Fibroblast of the conjunctiva (primary cell): ENCODE measurements at regions not wholly inside any gene's neighbourhood (a gene's known extent, or its start where the extent isn't known, plus 50 kb on each side); places are given as distances from the start of the nearest gene placed in this dataset.

Source experiments
- DNase-seq: peaks from one replicate; pipeline ENCODE4 v3.0.0-alpha.2; 2010; ENCODE audit warnings: low read depth

- no peak for DNase-seq
Observed at GRCh38 chr12:45102818-45103217, 51.9 kb upstream of the DBX2 start.

- DNase-seq: no peak
Observed at GRCh38 chr12:45105996-45106395, 55.1 kb upstream of the DBX2 start.

- no peak for DNase-seq
Observed at GRCh38 chr12:45112306-45112705, 61.4 kb upstream of the DBX2 start.

- no peak for DNase-seq
Observed at GRCh38 chr12:45121224-45121623, 70.3 kb upstream of the DBX2 start.

- DNase-seq: peak; percentile 31
Observed at GRCh38 chr12:45122768-45123380, 72.0 kb upstream of the DBX2 start.

GRCh38 chr12:45124485-45125155, 73.7 kb upstream of the DBX2 start:
- no peak for DNase-seq

- DNase-seq: no peak
Observed at GRCh38 chr12:45125997-45126396, 75.1 kb upstream of the DBX2 start.

- DNase-seq: no peak
Observed at GRCh38 chr12:45128637-45129036, 77.7 kb upstream of the DBX2 start.

GRCh38 chr12:45130881-45131281, 80.0 kb upstream of the DBX2 start:
- DNase-seq: peak; percentile 31

GRCh38 chr12:45131506-45131905, 80.6 kb upstream of the DBX2 start:
- no peak for DNase-seq

- no peak for DNase-seq
Observed at GRCh38 chr12:45138609-45139008, 77.3 kb upstream of the ANO6 start.

- no peak for DNase-seq
Observed at GRCh38 chr12:45148006-45148405, 67.9 kb upstream of the ANO6 start.

- no peak for DNase-seq
Observed at GRCh38 chr12:45148619-45149018, 67.3 kb upstream of the ANO6 start.

- no peak for DNase-seq
Observed at GRCh38 chr12:45165284-45165683, 50.6 kb upstream of the ANO6 start.

GRCh38 chr12:45166056-45166455, 49.8 kb upstream of the ANO6 start:
- DNase-seq: no peak
